Kidney (tissue), 13 donors: ENCODE measurements at regions not wholly inside any gene's neighbourhood (a gene's known extent, or its start where the extent isn't known, plus 50 kb on each side); places are given as distances from the start of the nearest gene placed in this dataset.

Source experiments
- DNase-seq, 5 donors: peaks; one replicate each; pipeline ENCODE4 v3.0.0-alpha.2; 2013 to 2020
- FAIRE-seq: peaks from 2 replicates; lab custom pipeline; 2012; peaks lifted over from hg19 to GRCh38; lab: Jason Lieb, UNC
- H3K27ac ChIP-seq, 2 donors: one replicate each; pipeline ENCODE4 v1.7.0; 2013; ENCODE audit warnings: low read depth in 2 of 2, low read length in 2 of 2, inconsistent platforms in 1 of 2
- H3K27me3 ChIP-seq: one replicate; pipeline ENCODE4 v1.7.1; 2013; ENCODE audit warnings: low read length, inconsistent platforms; ENCODE audit not compliant: control insufficient read depth, insufficient read depth
- H3K36me3 ChIP-seq, 3 donors: one replicate each; pipeline versions ENCODE4 v1.7.0 to v1.7.1; 2013; ENCODE audit warnings: low read length in 3 of 3, control low read depth in 1 of 3, inconsistent platforms in 1 of 3; ENCODE audit not compliant: insufficient read depth in 3 of 3, control insufficient read depth in 2 of 3
- H3K4me1 ChIP-seq, 3 donors: one replicate each; pipeline versions ENCODE4 v1.7.0 to v1.7.1; 2013; ENCODE audit warnings: low read length in 3 of 3, inconsistent platforms in 1 of 3, low read depth in 1 of 3; ENCODE audit not compliant: control insufficient read depth in 2 of 3, insufficient read depth in 2 of 3
- H3K4me3 ChIP-seq, 3 donors: one replicate each; pipeline versions ENCODE4 v1.7.0 to v1.8.1; 2013; ENCODE audit warnings: low read length in 3 of 3, control low read depth in 1 of 3, inconsistent platforms in 1 of 3
- H3K9ac ChIP-seq, 3 donors: one replicate each; pipeline versions ENCODE4 v1.7.0 to v1.7.1; 2013; ENCODE audit warnings: low read length in 3 of 3, control low read depth in 1 of 3, inconsistent platforms in 1 of 3
- H3K9me3 ChIP-seq, 3 donors: one replicate each; pipeline versions ENCODE4 v1.7.0 to v1.7.1; 2013; ENCODE audit warnings: low read length in 3 of 3, control low read depth in 1 of 3, inconsistent platforms in 1 of 3; ENCODE audit not compliant: control insufficient read depth in 2 of 3, insufficient read depth in 1 of 3
- intact Hi-C: fragments of 100-400 bp; cut with DNase I; formaldehyde crosslinking; loops from one replicate; pipeline ENCODE4 v1.11.1; 2022
- TF ChIP-seq, protein P1 (sequence below): IDR thresholded peaks from 3 replicates; pipeline ENCODE4 v1.5.1; 2012; ENCODE audit warnings: mild to moderate bottlenecking, moderate library complexity, borderline replicate concordance; ENCODE audit not compliant: insufficient read depth; ENCODE audit errors: extremely low read depth
- donor health status: control.
- donor health status: control.
- donor health status: control.
- donor health status: control.
- donor health status: control.
- donor health status: DM: yes; HTN: yes; CAD: no.
- donor health status: Normal renal cell carcinoma (clear cell type).

DNA sequence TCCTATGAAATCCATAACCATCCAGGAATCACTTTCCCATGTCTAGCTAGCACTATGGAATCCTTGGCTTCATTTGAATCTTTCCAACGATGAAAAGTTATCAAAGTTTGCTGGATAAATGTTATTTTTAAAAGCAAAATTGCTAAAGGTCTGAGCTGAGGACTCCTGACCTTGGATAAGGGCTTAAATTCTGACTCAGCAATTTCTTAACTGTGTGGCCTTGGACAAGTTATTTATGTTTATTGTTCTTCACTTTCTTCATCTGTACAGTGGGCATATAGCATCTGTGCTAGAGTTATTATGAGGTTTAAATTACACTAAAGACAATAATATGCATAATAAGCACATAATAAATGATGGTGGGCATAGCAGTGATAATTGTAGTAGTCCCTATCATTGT, 227.5 kb downstream of the KCNS3 start:
- no peaks in the 10 kb centered on the region for H3K4me1 ChIP-seq
- intact Hi-C loops: no loop called here
- no peak overlapping the region for H3K9ac ChIP-seq
- no peak overlapping the region for H3K4me3 ChIP-seq
- no peaks in the 10 kb centered on the region for H3K27me3 ChIP-seq
- H3K36me3 ChIP-seq: no peaks in the 10 kb centered on the region
- FAIRE-seq: no peak
- H3K9me3 ChIP-seq: no peaks in the 10 kb centered on the region
- DNase-seq: no peak
- TF ChIP-seq, protein P1, sequence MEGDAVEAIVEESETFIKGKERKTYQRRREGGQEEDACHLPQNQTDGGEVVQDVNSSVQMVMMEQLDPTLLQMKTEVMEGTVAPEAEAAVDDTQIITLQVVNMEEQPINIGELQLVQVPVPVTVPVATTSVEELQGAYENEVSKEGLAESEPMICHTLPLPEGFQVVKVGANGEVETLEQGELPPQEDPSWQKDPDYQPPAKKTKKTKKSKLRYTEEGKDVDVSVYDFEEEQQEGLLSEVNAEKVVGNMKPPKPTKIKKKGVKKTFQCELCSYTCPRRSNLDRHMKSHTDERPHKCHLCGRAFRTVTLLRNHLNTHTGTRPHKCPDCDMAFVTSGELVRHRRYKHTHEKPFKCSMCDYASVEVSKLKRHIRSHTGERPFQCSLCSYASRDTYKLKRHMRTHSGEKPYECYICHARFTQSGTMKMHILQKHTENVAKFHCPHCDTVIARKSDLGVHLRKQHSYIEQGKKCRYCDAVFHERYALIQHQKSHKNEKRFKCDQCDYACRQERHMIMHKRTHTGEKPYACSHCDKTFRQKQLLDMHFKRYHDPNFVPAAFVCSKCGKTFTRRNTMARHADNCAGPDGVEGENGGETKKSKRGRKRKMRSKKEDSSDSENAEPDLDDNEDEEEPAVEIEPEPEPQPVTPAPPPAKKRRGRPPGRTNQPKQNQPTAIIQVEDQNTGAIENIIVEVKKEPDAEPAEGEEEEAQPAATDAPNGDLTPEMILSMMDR: no peak
- no peak overlapping the region for H3K27ac ChIP-seq

DNA sequence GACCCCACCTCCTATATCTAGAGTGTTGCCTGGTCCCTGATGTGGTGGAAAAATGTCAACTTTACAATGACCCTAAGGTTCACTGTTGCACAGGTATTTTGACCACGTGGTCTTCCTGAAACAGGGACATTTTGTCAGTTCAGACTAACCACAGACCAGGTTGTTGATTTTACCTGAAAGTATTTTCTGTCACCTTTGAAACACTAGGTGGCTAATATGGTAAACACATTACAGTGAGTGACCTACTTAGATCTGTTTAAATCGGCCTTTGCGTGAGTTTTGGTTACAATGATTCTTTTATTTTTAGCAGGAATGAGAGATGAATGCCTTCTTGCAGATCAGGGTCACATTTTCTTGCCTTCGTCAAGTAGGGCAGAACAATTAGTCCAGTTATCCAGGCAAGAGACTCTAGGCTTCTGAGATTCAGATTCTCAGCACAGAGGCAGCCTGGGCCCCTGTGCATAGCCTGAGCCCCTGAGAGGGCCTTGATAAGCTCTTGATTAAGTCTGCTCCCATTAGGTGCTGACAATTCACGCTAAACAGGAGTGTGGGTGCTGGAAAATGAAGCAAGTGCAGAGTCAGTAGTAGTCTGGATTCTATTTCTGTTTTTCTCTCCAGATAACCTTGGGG, 226.2 kb downstream of the KCNS3 start:
- H3K36me3 ChIP-seq: no peaks in the 10 kb centered on the region
- H3K9me3 ChIP-seq: no peaks in the 10 kb centered on the region
- H3K27me3 ChIP-seq: no peaks in the 10 kb centered on the region
- no peak overlapping the region for H3K4me3 ChIP-seq
- FAIRE-seq (no peak), DNase-seq (no peak)
- no peak overlapping the region for H3K27ac ChIP-seq
- no peak overlapping the region for H3K9ac ChIP-seq
- intact Hi-C loops: no loop called here
- TF ChIP-seq, protein P1: no peak
- no peaks in the 10 kb centered on the region for H3K4me1 ChIP-seq

DNA sequence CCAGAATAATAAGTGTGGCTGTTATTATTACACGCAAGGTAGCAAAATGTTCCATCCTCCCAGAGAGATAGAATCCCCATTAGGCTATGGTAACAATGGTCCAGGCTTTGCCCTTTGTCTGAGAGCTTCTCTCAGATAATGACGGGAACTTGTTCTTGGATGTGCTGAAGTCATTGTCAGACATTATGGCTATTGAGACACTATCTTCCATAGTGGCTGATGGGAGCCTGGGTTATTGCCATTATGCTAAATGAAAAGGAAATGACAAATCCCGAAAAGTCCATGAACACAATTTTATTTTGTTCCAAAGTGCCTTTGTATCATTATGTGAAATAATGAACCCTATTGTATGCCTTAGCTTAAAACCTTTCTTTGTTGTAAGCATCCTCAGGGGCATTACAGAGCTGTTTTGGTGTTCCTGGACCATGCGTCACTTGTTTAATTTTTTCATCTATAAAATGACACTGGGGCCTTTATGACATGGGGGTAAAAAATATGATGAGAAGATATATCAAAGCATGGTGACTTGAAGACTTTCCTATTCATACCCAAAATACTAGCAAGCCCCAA, 218.5 kb downstream of the KCNS3 start:
- intact Hi-C loops: no loop called here
- Histone ChIP-seq H3K4me3 (no peak overlapping the region), H3K9me3 (no peaks in the 10 kb centered on the region), H3K4me1 (no peaks in the 10 kb centered on the region), H3K27ac (no peak overlapping the region), H3K27me3 (no peaks in the 10 kb centered on the region), H3K9ac (no peak overlapping the region), H3K36me3 (no peaks in the 10 kb centered on the region)
- TF ChIP-seq, protein P1: no peak
- DNase-seq (no peak), FAIRE-seq (no peak)
